HCT116 (cell line): ENCODE measurements at regions not wholly inside any gene's neighbourhood (a gene's known extent, or its start where the extent isn't known, plus 50 kb on each side); places are given as distances from the start of the nearest gene placed in this dataset.

ENCODE experiments used
- ATAC-seq: fragments of 200-7000 bp; cut with Tn5 transposase; 2 replicates; pipeline ENCODE4 v1.9.1; 2020; ENCODE audit warnings: mild to moderate bottlenecking, moderate library complexity
- BruUV-seq: library from RNA; stranded (reverse); fragments of 400-500 nt; replicated peaks from 2 replicates; lab custom pipeline; 2021; lab: Mats Ljungman, UMichigan
- CTCF ChIA-PET: fragments of 300-600 bp; sonication (Branson Sonifier 250); formaldehyde crosslinking; loops from one replicate; lab custom pipeline; 2021; ENCODE audit warnings: antibody characterized with exemption; lab: Charles Lee
- POLR2A ChIA-PET: fragments of 300-600, 350-600 bp; sonication (Branson Sonifier 250); formaldehyde crosslinking; loops from one replicate; lab custom pipeline; 2021; ENCODE audit warnings: antibody characterized with exemption; lab: Charles Lee
- RAD21 ChIA-PET, 2 experiments: fragments of 300-600 bp; sonication (Branson Sonifier 250); formaldehyde crosslinking; loops; one replicate each; lab custom pipeline; 2023; ENCODE audit warnings: low total read pairs in 2 of 2; ENCODE audit not compliant: uncharacterized antibody in 2 of 2, unreplicated experiment in 2 of 2, low non-redundant PET in 1 of 2; lab: Charles Lee
- DNase-seq: peaks from one replicate; pipeline ENCODE4 v3.0.0-alpha.2; 2010; ENCODE audit warnings: low read depth, low spot score
- H2AFZ ChIP-seq: fragments of 200-600 bp; shearing (Covaris generic), sonication (generic); 2 replicates; pipeline ENCODE4 v1.6.1; 2017; ENCODE audit warnings: low read depth, mixed run types, mixed read lengths, antibody characterized with exemption, low read length; ENCODE audit not compliant: poor library complexity, severe bottlenecking
- H3K27ac ChIP-seq: 2 replicates; pipeline ENCODE4 v1.5.1; 2012; ENCODE audit warnings: low read depth, low read length
- H3K27me3 ChIP-seq: fragments of 200-600 bp; sonication (generic); 2 replicates; pipeline ENCODE4 v1.6.1; 2016; ENCODE audit warnings: mixed run types, low read length, mixed read lengths; ENCODE audit not compliant: insufficient read depth
- H3K36me3 ChIP-seq, 2 experiments: fragments of 200-500 bp in 1 of 2; fragments of 200-600 bp in 1 of 2; sonication (Bioruptor generic) in 1 of 2; sonication (generic) in 1 of 2; 2 replicates each; pipeline versions ENCODE4 v1.5.1 to v1.6.1; 2014 to 2016; ENCODE audit warnings: low read length in 2 of 2, inconsistent platforms in 1 of 2, mixed read lengths in 1 of 2, mixed run types in 1 of 2; ENCODE audit not compliant: insufficient read depth in 2 of 2, control insufficient read depth in 1 of 2
- H3K4me1 ChIP-seq, 2 experiments: fragments of 200-600 bp in 1 of 2; sonication (generic) in 1 of 2; 2 replicates each; pipeline versions ENCODE4 v1.5.1 to v1.6.1; 2012 to 2017; ENCODE audit warnings: low read length in 2 of 2, inconsistent platforms in 1 of 2, mild to moderate bottlenecking in 1 of 2, mixed read lengths in 1 of 2, mixed run types in 1 of 2, moderate library complexity in 1 of 2; ENCODE audit not compliant: insufficient read depth in 2 of 2, control insufficient read depth in 1 of 2
- H3K4me2 ChIP-seq: fragments of 200-600 bp; sonication (generic); 2 replicates; pipeline ENCODE4 v1.6.1; 2017; ENCODE audit warnings: mixed run types, low read length, mixed read lengths
- H3K4me3 ChIP-seq, 2 experiments: fragments of 200-600 bp in 1 of 2; sonication (generic) in 1 of 2; replicated peaks in 1 of 2; 2 replicates each; pipeline ENCODE4 v1.5.1; 2011 to 2016; ENCODE audit warnings: low read length in 2 of 2, control low read depth in 1 of 2, low read depth in 1 of 2, mild to moderate bottlenecking in 1 of 2, mixed read lengths in 1 of 2, mixed run types in 1 of 2
- H3K79me2 ChIP-seq: fragments of 200-600 bp; sonication (generic); 2 replicates; pipeline ENCODE4 v1.6.1; 2017; ENCODE audit warnings: mild to moderate bottlenecking, mixed run types, low read length, moderate library complexity, mixed read lengths; ENCODE audit not compliant: insufficient read depth
- H3K9ac ChIP-seq: fragments of 200-600 bp; sonication (generic); 2 replicates; pipeline ENCODE4 v1.6.1; 2016; ENCODE audit warnings: low read length, mixed read lengths
- H3K9me2 ChIP-seq: fragments of 200-600 bp; sonication (generic), shearing (Covaris generic); 2 replicates; pipeline ENCODE4 v1.6.1; 2017; ENCODE audit warnings: mixed run types, mild to moderate bottlenecking, moderate library complexity; ENCODE audit not compliant: insufficient read depth
- H3K9me3 ChIP-seq, 2 experiments: fragments of 200-500 bp in 1 of 2; fragments of 200-600 bp in 1 of 2; sonication (Bioruptor generic) in 1 of 2; sonication (generic) in 1 of 2; 2 replicates each; pipeline ENCODE4 v1.6.1; 2014 to 2017; ENCODE audit warnings: low read length in 2 of 2, mixed read lengths in 2 of 2, inconsistent platforms in 1 of 2, low read depth in 1 of 2, mild to moderate bottlenecking in 1 of 2, mixed run types in 1 of 2, moderate library complexity in 1 of 2; ENCODE audit not compliant: control insufficient read depth in 1 of 2, insufficient read depth in 1 of 2
- H4K20me1 ChIP-seq: fragments of 200-600 bp; sonication (generic), shearing (Covaris generic); 2 replicates; pipeline ENCODE4 v1.6.1; 2017; ENCODE audit warnings: mixed run types, mild to moderate bottlenecking, moderate library complexity; ENCODE audit not compliant: insufficient read depth
- CBX3 ChIP-seq: IDR thresholded peaks from 2 replicates; pipeline ENCODE4 v1.6.1; 2012; ENCODE audit warnings: low read depth
- EGR1 ChIP-seq: IDR thresholded peaks from 2 replicates; pipeline ENCODE4 v1.6.1; 2012; ENCODE audit warnings: low read depth
- ELF1 ChIP-seq: IDR thresholded peaks from 2 replicates; pipeline ENCODE4 v1.6.1; 2012; ENCODE audit warnings: low read depth, borderline replicate concordance
- EZH2 ChIP-seq: fragments of 200-600 bp; sonication (generic); IDR thresholded peaks from 2 replicates; pipeline ENCODE4 v1.6.1; 2017; ENCODE audit warnings: antibody characterized with exemption, mixed run types
- FOSL1 ChIP-seq: IDR thresholded peaks from 2 replicates; pipeline ENCODE4 v1.6.1; 2012; ENCODE audit warnings: low read depth
- JUND ChIP-seq: IDR thresholded peaks from 2 replicates; pipeline ENCODE4 v1.6.1; 2012
- POLR2A ChIP-seq: IDR thresholded peaks from 2 replicates; pipeline ENCODE4 v1.7.0; 2011; ENCODE audit warnings: borderline replicate concordance; ENCODE audit not compliant: insufficient read depth, insufficient read length; ENCODE audit errors: extremely low read depth
- POLR2AphosphoS5 ChIP-seq: IDR thresholded peaks from 2 replicates; pipeline ENCODE4 v1.6.1; 2011; ENCODE audit warnings: mild to moderate bottlenecking, low read depth, low read length, moderate library complexity
- RAD21 ChIP-seq: IDR thresholded peaks from 2 replicates; pipeline ENCODE4 v1.6.1; 2012; ENCODE audit warnings: low read depth, mild to moderate bottlenecking
- SIN3A ChIP-seq: IDR thresholded peaks from 2 replicates; pipeline ENCODE4 v1.6.1; 2012; ENCODE audit warnings: low read depth
- SP1 ChIP-seq: IDR thresholded peaks from 2 replicates; pipeline ENCODE4 v1.6.1; 2012; ENCODE audit warnings: low read depth
- SRF ChIP-seq: IDR thresholded peaks from 2 replicates; pipeline ENCODE4 v1.6.1; 2012; ENCODE audit warnings: low read depth
- TCF7L2 ChIP-seq: IDR thresholded peaks from 2 replicates; pipeline ENCODE4 v1.7.0; 2011; ENCODE audit warnings: borderline replicate concordance, inconsistent platforms; ENCODE audit not compliant: insufficient read depth, insufficient read length; ENCODE audit errors: extremely low read depth
- YY1 ChIP-seq: IDR thresholded peaks from 2 replicates; pipeline ENCODE4 v1.6.1; 2011; ENCODE audit warnings: low read length, low read depth, moderate library complexity, mild to moderate bottlenecking; ENCODE audit not compliant: insufficient replicate concordance; ENCODE audit errors: extremely low read depth
- ZFX ChIP-seq: fragments of 450-650 bp; IDR thresholded peaks from 2 replicates; pipeline ENCODE4 v1.6.1; 2017
- ZNF274 ChIP-seq: fragments of 200-500 bp; sonication (Bioruptor generic); IDR thresholded peaks from 2 replicates; pipeline ENCODE4 v1.6.1; 2014; ENCODE audit warnings: mild to moderate bottlenecking, low read depth, low read length, inconsistent platforms
- intact Hi-C: fragments of 100-400 bp; cut with micrococcal nuclease; formaldehyde crosslinking; loops from 2 replicates; pipeline ENCODE4 v1.10.0; 2022
- TF ChIP-seq, protein P1 (sequence below): IDR thresholded peaks from 2 replicates; pipeline ENCODE4 v1.6.1; 2012
- TF ChIP-seq, protein P2 (sequence below), 3 experiments: fragments of 200-600 bp in 1 of 3; sonication (generic) in 1 of 3; IDR thresholded peaks in 2 of 3; conservative IDR thresholded peaks in 1 of 3; 2 replicates each; pipeline ENCODE4 v1.5.1; 2012 to 2017; ENCODE audit warnings: low read depth in 2 of 3, low read length in 2 of 3, antibody characterized with exemption in 1 of 3, borderline replicate concordance in 1 of 3, control low read depth in 1 of 3, mild to moderate bottlenecking in 1 of 3, mixed read lengths in 1 of 3, mixed run types in 1 of 3, moderate library complexity in 1 of 3; ENCODE audit not compliant: insufficient read depth in 1 of 3
- TF ChIP-seq, protein P3 (sequence below): IDR thresholded peaks from 2 replicates; pipeline ENCODE4 v1.6.1; 2012; ENCODE audit warnings: low read depth
- TF ChIP-seq, protein P4 (sequence below): IDR thresholded peaks from 2 replicates; pipeline ENCODE4 v1.6.1; 2012

DNA sequence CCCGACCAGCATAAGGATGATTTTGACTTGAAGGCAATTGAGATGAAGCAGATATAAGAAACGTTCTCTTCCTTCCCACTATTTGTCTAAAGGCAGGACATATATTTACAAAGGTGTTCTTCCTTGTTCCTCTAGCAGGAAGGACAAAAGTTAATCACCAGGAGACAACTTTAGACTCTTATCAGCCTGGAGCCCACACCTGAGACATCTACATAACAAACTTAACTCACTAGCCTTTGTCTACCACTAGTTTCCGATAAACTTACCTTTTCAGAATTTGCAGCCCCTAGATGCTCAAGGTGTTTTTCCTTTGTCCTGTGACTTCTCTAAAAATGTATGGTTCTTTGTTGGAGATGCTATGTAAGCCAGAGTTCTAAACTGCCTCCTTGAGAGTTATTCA is 1047.8 kb upstream of the NXPH2 start:
- no peak overlapping the region for H3K9ac ChIP-seq
- H3K4me1 ChIP-seq = no peaks in the 10 kb centered on the region
- CTCF ChIA-PET = no interaction called here
- TF ChIP-seq, protein P1, sequence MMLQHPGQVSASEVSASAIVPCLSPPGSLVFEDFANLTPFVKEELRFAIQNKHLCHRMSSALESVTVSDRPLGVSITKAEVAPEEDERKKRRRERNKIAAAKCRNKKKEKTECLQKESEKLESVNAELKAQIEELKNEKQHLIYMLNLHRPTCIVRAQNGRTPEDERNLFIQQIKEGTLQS = no peak
- TF ChIP-seq CBX3 (no peak), JUND (no peak), POLR2A (no peak), YY1 (no peak), RAD21 (no peak), SRF (no peak), SP1 (no peak), ZFX (no peak), SIN3A (no peak), TCF7L2 (no peak), FOSL1 (no peak), ELF1 (no peak), EGR1 (no peak), POLR2AphosphoS5 (no peak), ZNF274 (no peak), EZH2 (no peak)
- TF ChIP-seq, protein P2, sequence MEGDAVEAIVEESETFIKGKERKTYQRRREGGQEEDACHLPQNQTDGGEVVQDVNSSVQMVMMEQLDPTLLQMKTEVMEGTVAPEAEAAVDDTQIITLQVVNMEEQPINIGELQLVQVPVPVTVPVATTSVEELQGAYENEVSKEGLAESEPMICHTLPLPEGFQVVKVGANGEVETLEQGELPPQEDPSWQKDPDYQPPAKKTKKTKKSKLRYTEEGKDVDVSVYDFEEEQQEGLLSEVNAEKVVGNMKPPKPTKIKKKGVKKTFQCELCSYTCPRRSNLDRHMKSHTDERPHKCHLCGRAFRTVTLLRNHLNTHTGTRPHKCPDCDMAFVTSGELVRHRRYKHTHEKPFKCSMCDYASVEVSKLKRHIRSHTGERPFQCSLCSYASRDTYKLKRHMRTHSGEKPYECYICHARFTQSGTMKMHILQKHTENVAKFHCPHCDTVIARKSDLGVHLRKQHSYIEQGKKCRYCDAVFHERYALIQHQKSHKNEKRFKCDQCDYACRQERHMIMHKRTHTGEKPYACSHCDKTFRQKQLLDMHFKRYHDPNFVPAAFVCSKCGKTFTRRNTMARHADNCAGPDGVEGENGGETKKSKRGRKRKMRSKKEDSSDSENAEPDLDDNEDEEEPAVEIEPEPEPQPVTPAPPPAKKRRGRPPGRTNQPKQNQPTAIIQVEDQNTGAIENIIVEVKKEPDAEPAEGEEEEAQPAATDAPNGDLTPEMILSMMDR (IDR thresholded peaks at IDR 0.05 in 2 of 3, conservative IDR thresholded peaks at IDR 0.05 in 1 of 3; ENCODE audit: borderline replicate concordance in 1 of 3, insufficient read depth in 1 of 3, low read depth in 2 of 3, low read length in 2 of 3) = no peak
- TF ChIP-seq, protein P3, sequence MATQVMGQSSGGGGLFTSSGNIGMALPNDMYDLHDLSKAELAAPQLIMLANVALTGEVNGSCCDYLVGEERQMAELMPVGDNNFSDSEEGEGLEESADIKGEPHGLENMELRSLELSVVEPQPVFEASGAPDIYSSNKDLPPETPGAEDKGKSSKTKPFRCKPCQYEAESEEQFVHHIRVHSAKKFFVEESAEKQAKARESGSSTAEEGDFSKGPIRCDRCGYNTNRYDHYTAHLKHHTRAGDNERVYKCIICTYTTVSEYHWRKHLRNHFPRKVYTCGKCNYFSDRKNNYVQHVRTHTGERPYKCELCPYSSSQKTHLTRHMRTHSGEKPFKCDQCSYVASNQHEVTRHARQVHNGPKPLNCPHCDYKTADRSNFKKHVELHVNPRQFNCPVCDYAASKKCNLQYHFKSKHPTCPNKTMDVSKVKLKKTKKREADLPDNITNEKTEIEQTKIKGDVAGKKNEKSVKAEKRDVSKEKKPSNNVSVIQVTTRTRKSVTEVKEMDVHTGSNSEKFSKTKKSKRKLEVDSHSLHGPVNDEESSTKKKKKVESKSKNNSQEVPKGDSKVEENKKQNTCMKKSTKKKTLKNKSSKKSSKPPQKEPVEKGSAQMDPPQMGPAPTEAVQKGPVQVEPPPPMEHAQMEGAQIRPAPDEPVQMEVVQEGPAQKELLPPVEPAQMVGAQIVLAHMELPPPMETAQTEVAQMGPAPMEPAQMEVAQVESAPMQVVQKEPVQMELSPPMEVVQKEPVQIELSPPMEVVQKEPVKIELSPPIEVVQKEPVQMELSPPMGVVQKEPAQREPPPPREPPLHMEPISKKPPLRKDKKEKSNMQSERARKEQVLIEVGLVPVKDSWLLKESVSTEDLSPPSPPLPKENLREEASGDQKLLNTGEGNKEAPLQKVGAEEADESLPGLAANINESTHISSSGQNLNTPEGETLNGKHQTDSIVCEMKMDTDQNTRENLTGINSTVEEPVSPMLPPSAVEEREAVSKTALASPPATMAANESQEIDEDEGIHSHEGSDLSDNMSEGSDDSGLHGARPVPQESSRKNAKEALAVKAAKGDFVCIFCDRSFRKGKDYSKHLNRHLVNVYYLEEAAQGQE = no peak
- TF ChIP-seq, protein P4, sequence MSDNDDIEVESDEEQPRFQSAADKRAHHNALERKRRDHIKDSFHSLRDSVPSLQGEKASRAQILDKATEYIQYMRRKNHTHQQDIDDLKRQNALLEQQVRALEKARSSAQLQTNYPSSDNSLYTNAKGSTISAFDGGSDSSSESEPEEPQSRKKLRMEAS = no peak
- TF ChIP-seq, all 23 proteins: peak for 0
- Histone ChIP-seq H3K9me2 (no peaks in the 10 kb centered on the region), H3K4me2 (no peak overlapping the region), H3K27me3 (no peaks in the 10 kb centered on the region), H3K36me3 (no peaks in the 10 kb centered on the region), H3K79me2 (no peaks in the 10 kb centered on the region), H3K27ac (no peak overlapping the region), H2AFZ (no peak overlapping the region), H3K9me3 (no peaks in the 10 kb centered on the region), H3K4me3 (no peak overlapping the region), H4K20me1 (no peaks in the 10 kb centered on the region)
- no peak for ATAC-seq
- RAD21 ChIA-PET = no interaction called here
- intact Hi-C loops = no loop called here
- DNase-seq = no peak
- BruUV-seq = no TSS peak
- POLR2A ChIA-PET = no interaction called here
